GM20431 (cell line): ENCODE measurements at regions not wholly inside any gene's neighbourhood (a gene's known extent, or its start where the extent isn't known, plus 50 kb on each side); places are given as distances from the start of the nearest gene placed in this dataset.

Experiments
- in situ Hi-C: fragments of 300-500 bp; cut with MseI, MboI; formaldehyde crosslinking; loops from one replicate; pipeline ENCODE4 v1.15.0; 2020; ENCODE audit warnings: low sequenced_read_pairs; ENCODE audit not compliant: unreplicated experiment

DNA sequence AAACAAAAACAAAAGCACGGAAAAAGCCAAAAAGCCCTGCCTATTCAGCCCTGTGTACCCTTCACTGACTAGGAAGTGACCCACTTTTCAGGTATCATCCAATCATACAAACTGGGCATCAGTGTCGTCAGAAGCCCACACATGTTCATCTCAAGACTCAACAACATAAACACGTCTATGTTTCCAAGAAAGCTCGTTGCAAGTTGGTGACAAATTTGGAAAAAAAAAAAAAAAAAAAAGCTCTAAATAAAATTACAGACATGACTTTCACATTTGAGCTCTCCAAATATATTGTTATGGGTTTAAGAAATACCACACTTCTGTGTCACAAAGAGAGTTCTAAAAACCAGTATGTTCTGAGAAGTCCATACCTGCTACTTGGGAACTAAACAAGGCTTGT is 204.7 kb upstream of the KLF14 start:
- in situ Hi-C loops: no loop called here

DNA sequence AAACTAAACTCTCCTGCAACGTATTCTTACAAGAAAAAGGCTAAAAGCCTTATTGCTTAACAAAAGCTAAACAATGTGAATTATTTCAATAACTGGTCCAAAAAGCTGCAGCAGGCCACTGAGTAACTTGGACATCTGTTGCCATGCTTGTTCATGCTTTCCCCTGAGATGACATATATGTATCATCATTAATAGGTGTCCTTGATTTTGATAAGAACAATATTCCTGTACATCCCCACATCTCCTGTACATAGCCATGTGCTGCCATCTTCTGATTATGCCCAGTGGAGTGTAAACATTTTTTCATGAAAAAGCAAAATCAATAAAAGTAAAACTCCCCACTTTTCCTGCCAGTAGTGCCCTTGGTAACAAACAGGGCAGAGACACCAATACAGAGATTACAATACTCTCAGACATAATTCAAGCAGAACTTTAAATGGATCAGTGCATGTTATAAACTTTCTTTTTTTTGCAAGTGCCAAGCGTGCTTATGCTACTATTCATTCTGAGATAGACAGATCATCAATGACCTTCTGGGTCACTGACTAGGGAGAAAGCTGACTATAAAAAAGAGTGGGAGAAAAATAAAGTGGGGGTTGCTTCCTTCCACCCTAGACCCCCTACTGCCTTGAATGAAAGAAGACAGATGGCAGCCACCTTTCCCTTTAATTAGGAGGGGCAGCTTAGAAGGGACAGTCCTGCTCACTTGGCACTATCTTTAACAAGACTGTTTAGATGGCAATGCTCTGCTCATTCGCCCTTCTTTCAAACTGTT is 205.5 kb upstream of the KLF14 start:
- in situ Hi-C loops: no loop called here

GRCh38 chr7:130940326-130940725 is 206.3 kb upstream of the KLF14 start:
- in situ Hi-C loops: no loop called here

DNA sequence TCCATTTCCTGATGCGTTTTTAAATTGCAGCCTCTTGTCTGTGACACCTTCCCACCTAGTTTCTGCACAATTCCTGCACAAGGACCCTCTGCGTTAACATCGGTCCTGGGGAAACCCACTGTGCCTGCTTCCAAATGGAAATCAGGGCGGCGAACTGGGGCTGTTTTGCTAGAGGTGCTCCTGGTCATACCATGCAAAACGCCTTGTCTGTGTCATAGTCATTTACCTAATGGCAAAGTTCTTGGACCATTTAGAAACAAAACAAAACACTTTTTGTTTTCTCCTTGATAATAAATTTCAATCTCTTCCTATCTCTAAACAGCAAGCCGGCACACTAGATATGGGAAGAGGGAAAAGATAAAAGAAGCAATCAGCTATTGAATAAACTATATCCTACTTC is 206.9 kb upstream of the KLF14 start:
- in situ Hi-C loops: no loop called here

- in situ Hi-C loops: no loop called here
These were observed 207.6 kb upstream of the KLF14 start for GRCh38 chr7:130941322-130942210.

- in situ Hi-C loops: no loop called here
These were observed 208.4 kb upstream of the KLF14 start for GRCh38 chr7:130942211-130942964.

GRCh38 chr7:130943336-130943901 is 209.4 kb upstream of the KLF14 start:
- in situ Hi-C loops: no loop called here

GRCh38 chr7:130943981-130944380 is 210.0 kb upstream of the KLF14 start:
- in situ Hi-C loops: no loop called here

- in situ Hi-C loops: no loop called here
These were observed 211.0 kb upstream of the KLF14 start for GRCh38 chr7:130944997-130945396.

- in situ Hi-C loops: no loop called here
These were observed 211.4 kb upstream of the KLF14 start for GRCh38 chr7:130945411-130945811.

GRCh38 chr7:130946114-130946513 is 212.1 kb upstream of the KLF14 start:
- in situ Hi-C loops: no loop called here

GRCh38 chr7:130947792-130948580 is 214.0 kb upstream of the KLF14 start:
- in situ Hi-C loops: no loop called here

DNA sequence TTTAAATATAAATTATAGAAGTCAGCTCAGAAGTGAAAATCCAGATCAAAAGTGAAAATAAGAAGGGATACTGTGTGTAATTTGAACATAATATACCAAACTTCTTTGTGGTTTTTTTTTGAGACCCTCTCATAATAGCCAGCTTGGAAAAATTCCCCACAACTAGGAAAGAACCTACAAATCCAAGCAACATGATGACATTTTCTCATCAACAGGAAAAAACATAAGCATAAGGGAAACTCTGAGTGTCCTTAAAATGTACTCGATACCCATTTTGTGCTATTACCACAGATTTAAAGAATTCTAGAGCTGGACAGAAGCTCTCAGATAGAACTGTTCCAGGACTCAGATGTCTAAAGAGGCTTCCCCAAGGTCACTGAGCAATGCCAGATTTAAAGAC is 214.8 kb upstream of the KLF14 start:
- in situ Hi-C loops: no loop called here

DNA sequence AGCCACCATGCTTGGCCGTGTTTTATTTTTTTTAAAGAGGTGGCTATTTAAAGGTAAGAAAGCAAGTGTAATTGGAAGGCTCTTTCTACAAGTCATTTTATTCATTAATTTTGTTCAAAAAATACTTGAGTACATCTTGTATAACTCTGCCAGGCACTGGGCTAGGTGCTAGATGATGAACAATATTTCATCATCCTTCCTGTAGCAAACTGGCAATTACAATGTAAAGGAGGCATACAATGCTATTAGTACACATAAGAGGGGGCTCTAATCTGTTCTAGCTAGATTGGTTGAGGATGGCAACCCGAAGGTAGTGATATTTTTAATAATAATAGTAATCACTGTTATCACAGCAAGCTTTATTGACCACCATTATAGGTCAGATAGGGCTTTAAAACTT is 215.5 kb upstream of the KLF14 start:
- in situ Hi-C loops: no loop called here

GRCh38 chr7:130950054-130950453 is 216.0 kb upstream of the KLF14 start:
- in situ Hi-C loops: no loop called here

- in situ Hi-C loops: no loop called here
These were observed 216.7 kb upstream of the KLF14 start for GRCh38 chr7:130950741-130951140.

- in situ Hi-C loops: no loop called here
These were observed 217.4 kb upstream of the KLF14 start for GRCh38 chr7:130951303-130951975.

DNA sequence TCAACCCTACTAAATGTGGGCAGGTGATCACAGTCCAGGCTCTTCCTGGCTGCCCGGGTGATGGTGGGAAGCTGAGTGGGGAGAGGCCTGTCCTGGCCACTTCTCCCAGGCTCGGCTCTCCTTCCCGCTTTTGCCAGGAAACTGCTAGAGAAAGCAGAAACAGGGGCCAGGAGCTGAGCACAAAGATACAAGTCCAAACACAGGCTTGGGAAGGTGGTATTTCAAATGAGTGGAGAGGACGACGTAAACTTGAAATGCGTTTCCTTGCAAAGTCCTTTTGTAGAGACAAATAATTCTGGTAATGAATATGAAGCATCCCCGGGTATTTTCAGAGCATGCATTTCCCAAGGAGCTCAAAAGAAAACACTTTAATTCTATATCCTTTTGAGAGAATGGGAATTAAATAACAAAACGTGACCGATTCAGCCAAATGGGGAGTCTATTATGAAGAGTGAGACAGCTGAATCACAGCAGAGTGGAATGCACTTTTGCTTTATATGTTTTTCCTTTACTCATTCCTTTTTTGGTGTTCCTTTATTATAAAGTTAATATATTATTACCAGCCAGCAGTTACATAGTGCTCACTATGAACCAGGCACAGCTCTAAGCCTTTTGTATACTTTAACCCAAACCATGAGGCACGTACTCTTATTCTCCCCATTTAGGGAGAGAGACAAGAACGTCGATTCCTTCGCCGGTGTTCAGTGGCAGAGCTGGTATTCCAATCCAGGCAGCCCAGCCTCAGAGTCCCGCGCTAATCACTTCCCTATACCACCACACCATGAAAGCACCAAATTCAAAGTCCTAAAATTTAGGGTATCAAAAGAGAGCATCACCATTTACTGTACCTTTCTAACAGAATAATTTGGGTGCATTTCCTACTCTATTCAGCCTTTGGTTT is 218.2 kb upstream of the KLF14 start:
- in situ Hi-C loops: no loop called here
